Gastroesophageal sphincter (tissue), 3 donors: ENCODE measurements at regions not wholly inside any gene's neighbourhood (a gene's known extent, or its start where the extent isn't known, plus 50 kb on each side); places are given as distances from the start of the nearest gene placed in this dataset.

Experiments
- CTCF ChIP-seq, 4 experiments: fragments of 200-600 bp in 2 of 4; fragments of 450-650 bp in 2 of 4; sonication (generic) in 1 of 4; IDR thresholded peaks; one replicate each; pipeline ENCODE4 v1.5.1; 2017 to 2019; ENCODE audit warnings: antibody characterized with exemption in 4 of 4, mild to moderate bottlenecking in 2 of 4, moderate library complexity in 2 of 4
- EP300 ChIP-seq: sonication (generic); formaldehyde crosslinking; IDR thresholded peaks from one replicate; pipeline ENCODE4 v1.6.1; 2017; ENCODE audit warnings: antibody characterized with exemption, mild to moderate bottlenecking
- POLR2A ChIP-seq, 2 donors: fragments of 450-650 bp; IDR thresholded peaks; one replicate each; pipeline ENCODE4 v1.6.1; 2017; ENCODE audit warnings: antibody characterized with exemption in 2 of 2, mild to moderate bottlenecking in 2 of 2, moderate library complexity in 1 of 2
- POLR2AphosphoS5 ChIP-seq: sonication (generic); formaldehyde crosslinking; IDR thresholded peaks from one replicate; pipeline ENCODE4 v1.6.1; 2017; ENCODE audit warnings: antibody characterized with exemption

- TF ChIP-seq CTCF (IDR thresholded peaks at IDR 0.05) (no peak), POLR2A (IDR thresholded peaks at IDR 0.05) (no peak), POLR2AphosphoS5 (no peak), EP300 (no peak)
Measured at GRCh38 chr1:143611159-143611558, 360.6 kb downstream of the FAM72C start.
